Fibroblast of lung (primary cell): ENCODE measurements at regions not wholly inside any gene's neighbourhood (a gene's known extent, or its start where the extent isn't known, plus 50 kb on each side); places are given as distances from the start of the nearest gene placed in this dataset.

Source experiments
- DNase-seq, 2 donors: peaks; one replicate each; pipeline versions ENCODE4 v3.0.0 to v3.0.0-alpha.2; 2010; ENCODE audit warnings: low read depth in 2 of 2
- H2AFZ ChIP-seq: 2 replicates; pipeline ENCODE4 v1.5.1; 2012; ENCODE audit warnings: low read length, control low read depth, inconsistent platforms
- H3K27ac ChIP-seq: 2 replicates; pipeline ENCODE4 v1.5.1; 2011; ENCODE audit warnings: low read length, control low read depth; ENCODE audit not compliant: insufficient read depth
- H3K27me3 ChIP-seq: 2 replicates; pipeline ENCODE4 v1.5.1; 2011; ENCODE audit warnings: mild to moderate bottlenecking, low read length; ENCODE audit not compliant: control insufficient read depth, insufficient read depth
- H3K36me3 ChIP-seq: 2 replicates; pipeline ENCODE4 v1.5.1; 2011; ENCODE audit warnings: low read length; ENCODE audit not compliant: control insufficient read depth, insufficient read depth
- H3K4me1 ChIP-seq: 2 replicates; pipeline ENCODE4 v1.5.1; 2011; ENCODE audit warnings: low read length; ENCODE audit not compliant: control insufficient read depth, insufficient read depth; ENCODE audit errors: extremely low read depth
- H3K4me2 ChIP-seq: 2 replicates; pipeline ENCODE4 v1.5.1; 2011; ENCODE audit warnings: low read length, control low read depth; ENCODE audit not compliant: insufficient read depth; ENCODE audit errors: extremely low read depth
- H3K4me3 ChIP-seq, 4 experiments: fragments of 200-600 bp in 1 of 4; sonication (generic) in 1 of 4; replicated peaks in 1 of 4; 2 replicates each; pipeline ENCODE4 v1.5.1; 2011 to 2016; ENCODE audit warnings: low read length in 4 of 4, low read depth in 3 of 4, mild to moderate bottlenecking in 3 of 4, control low read depth in 2 of 4, inconsistent platforms in 1 of 4, mixed read lengths in 1 of 4; ENCODE audit not compliant: insufficient read depth in 1 of 4; ENCODE audit errors: control extremely low read depth in 1 of 4
- H3K79me2 ChIP-seq: 2 replicates; pipeline ENCODE4 v1.5.1; 2012; ENCODE audit warnings: mild to moderate bottlenecking, low read length, inconsistent platforms; ENCODE audit not compliant: control insufficient read depth, insufficient read depth
- H3K9ac ChIP-seq: 2 replicates; pipeline ENCODE4 v1.5.1; 2011; ENCODE audit warnings: mild to moderate bottlenecking, low read length, control low read depth; ENCODE audit not compliant: insufficient read depth
- H3K9me3 ChIP-seq: 2 replicates; pipeline ENCODE4 v1.5.1; 2012; ENCODE audit warnings: low read depth, low read length; ENCODE audit not compliant: control insufficient read depth, insufficient read depth
- H4K20me1 ChIP-seq: 2 replicates; pipeline ENCODE4 v1.5.1; 2011; ENCODE audit warnings: low read length; ENCODE audit not compliant: control insufficient read depth, insufficient read depth; ENCODE audit errors: extremely low read depth
- EZH2 ChIP-seq: IDR thresholded peaks from 2 replicates; pipeline ENCODE4 v1.5.1; 2012; ENCODE audit warnings: low read length, control low read depth, mild to moderate bottlenecking; ENCODE audit errors: missing control alignments
- TF ChIP-seq, protein P1 (sequence below), 2 donors: IDR thresholded peaks in 1 of 2; conservative IDR thresholded peaks in 1 of 2; 1 replicate in 1 of 2; 2 replicates in 1 of 2; pipeline ENCODE4 v1.5.1; 2011 to 2012; ENCODE audit warnings: low read length in 2 of 2, control low read depth in 1 of 2, inconsistent platforms in 1 of 2, low read depth in 1 of 2, mild to moderate bottlenecking in 1 of 2

DNA sequence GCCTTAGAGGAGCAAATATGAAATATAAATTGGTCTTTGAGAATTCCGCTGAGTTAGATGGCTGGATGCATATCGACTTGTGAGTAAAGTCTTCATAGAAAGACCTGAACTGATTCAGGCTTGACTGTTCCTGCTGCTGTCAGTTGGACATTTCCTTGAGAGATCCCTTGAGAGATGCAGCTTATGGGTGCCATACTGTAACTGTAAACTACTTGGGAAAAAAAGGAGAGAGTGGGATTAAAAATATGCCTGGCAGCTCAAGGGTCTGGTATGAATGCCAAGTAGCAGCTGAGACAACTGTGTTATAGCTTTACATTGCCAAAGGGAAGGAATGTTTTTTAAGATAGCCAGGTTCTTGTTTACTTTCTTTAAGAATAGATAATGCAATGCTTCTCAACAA, 926.6 kb downstream of the EPHA3 start:
- H3K4me3 ChIP-seq: no peak overlapping the region
- no peaks in the 10 kb centered on the region for H3K79me2 ChIP-seq
- H3K4me2 ChIP-seq: no peak overlapping the region
- no peak for TF ChIP-seq EZH2
- TF ChIP-seq, protein P1, sequence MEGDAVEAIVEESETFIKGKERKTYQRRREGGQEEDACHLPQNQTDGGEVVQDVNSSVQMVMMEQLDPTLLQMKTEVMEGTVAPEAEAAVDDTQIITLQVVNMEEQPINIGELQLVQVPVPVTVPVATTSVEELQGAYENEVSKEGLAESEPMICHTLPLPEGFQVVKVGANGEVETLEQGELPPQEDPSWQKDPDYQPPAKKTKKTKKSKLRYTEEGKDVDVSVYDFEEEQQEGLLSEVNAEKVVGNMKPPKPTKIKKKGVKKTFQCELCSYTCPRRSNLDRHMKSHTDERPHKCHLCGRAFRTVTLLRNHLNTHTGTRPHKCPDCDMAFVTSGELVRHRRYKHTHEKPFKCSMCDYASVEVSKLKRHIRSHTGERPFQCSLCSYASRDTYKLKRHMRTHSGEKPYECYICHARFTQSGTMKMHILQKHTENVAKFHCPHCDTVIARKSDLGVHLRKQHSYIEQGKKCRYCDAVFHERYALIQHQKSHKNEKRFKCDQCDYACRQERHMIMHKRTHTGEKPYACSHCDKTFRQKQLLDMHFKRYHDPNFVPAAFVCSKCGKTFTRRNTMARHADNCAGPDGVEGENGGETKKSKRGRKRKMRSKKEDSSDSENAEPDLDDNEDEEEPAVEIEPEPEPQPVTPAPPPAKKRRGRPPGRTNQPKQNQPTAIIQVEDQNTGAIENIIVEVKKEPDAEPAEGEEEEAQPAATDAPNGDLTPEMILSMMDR (conservative IDR thresholded peaks at IDR 0.05 in 1 of 2, IDR thresholded peaks at IDR 0.05 in 1 of 2; ENCODE audit: low read depth in 1 of 2, low read length in 2 of 2): no peak
- no peaks in the 10 kb centered on the region for H3K9me3 ChIP-seq
- no peaks in the 10 kb centered on the region for H4K20me1 ChIP-seq
- no peak overlapping the region for H3K27ac ChIP-seq
- no peak for DNase-seq
- H3K36me3 ChIP-seq: no peaks in the 10 kb centered on the region
- no peak overlapping the region for H2AFZ ChIP-seq
- H3K9ac ChIP-seq: no peak overlapping the region
- no peaks in the 10 kb centered on the region for H3K27me3 ChIP-seq
- no peaks in the 10 kb centered on the region for H3K4me1 ChIP-seq

- no peaks in the 10 kb centered on the region for H3K9me3 ChIP-seq
- no peaks in the 10 kb centered on the region for H3K27me3 ChIP-seq
- no peaks in the 10 kb centered on the region for H3K79me2 ChIP-seq
- no peaks in the 10 kb centered on the region for H3K36me3 ChIP-seq
- no peak overlapping the region for H2AFZ ChIP-seq
- no peak overlapping the region for H3K4me3 ChIP-seq
- no peak overlapping the region for H3K9ac ChIP-seq
- H3K4me1 ChIP-seq: no peaks in the 10 kb centered on the region
- H3K4me2 ChIP-seq: no peak overlapping the region
- H4K20me1 ChIP-seq: no peaks in the 10 kb centered on the region
- no peak overlapping the region for H3K27ac ChIP-seq
- no peak for DNase-seq
- TF ChIP-seq EZH2: no peak
- TF ChIP-seq, protein P1 (conservative IDR thresholded peaks at IDR 0.05 in 1 of 2, IDR thresholded peaks at IDR 0.05 in 1 of 2; ENCODE audit: low read depth in 1 of 2, low read length in 2 of 2): no peak
Observed at GRCh38 chr3:90035643-90036042, 928.2 kb downstream of the EPHA3 start.

DNA sequence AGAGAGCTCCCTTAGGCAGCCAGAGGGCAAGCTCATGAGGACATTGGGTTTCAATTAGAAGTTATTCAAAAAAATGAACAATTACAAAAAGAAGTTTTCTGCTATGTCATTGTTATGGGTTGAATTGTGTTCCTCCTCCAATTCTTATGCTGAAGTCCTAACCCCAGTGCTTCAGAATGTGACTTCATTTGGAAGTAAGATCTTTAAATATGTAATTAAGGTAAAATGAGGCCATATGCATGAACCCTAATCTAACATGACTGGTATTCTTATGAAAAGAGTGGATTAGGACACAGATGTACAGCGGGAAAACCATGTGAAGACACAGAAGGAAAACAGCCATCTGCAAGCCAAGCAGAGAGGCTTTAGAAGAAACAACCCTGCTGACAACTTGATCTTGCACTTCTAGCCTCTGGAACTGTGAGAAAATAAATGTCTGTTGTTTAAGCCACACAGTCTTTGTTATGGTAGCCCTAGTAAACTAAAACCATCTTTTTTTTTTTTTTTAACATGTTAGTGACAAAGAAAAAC, 929.6 kb downstream of the EPHA3 start:
- H3K4me1 ChIP-seq: no peaks in the 10 kb centered on the region

More for the DNA sequence above, 929.6 kb downstream of the EPHA3 start:
- Histone ChIP-seq H2AFZ (no peak overlapping the region), H3K27ac (no peak overlapping the region), H3K27me3 (no peaks in the 10 kb centered on the region), H3K79me2 (no peaks in the 10 kb centered on the region), H3K4me2 (no peak overlapping the region), H3K9me3 (no peaks in the 10 kb centered on the region), H4K20me1 (no peaks in the 10 kb centered on the region), H3K4me3 (no peak overlapping the region), H3K9ac (no peak overlapping the region), H3K36me3 (no peaks in the 10 kb centered on the region)
- no peak for DNase-seq
- TF ChIP-seq, protein P1 (conservative IDR thresholded peaks at IDR 0.05 in 1 of 2, IDR thresholded peaks at IDR 0.05 in 1 of 2; ENCODE audit: low read depth in 1 of 2, low read length in 2 of 2): no peak
- TF ChIP-seq EZH2: no peak
